NT2/D1 (cell line): ENCODE measurements at regions not wholly inside any gene's neighbourhood (a gene's known extent, or its start where the extent isn't known, plus 50 kb on each side); places are given as distances from the start of the nearest gene placed in this dataset.
A peak's percentile ranks its signal among the peaks of the same experiment; 100 is the strongest.

Source experiments
- DNase-seq: peaks from one replicate; pipeline ENCODE4 v3.0.0-alpha.2; 2011; ENCODE audit warnings: low read depth, low spot score
- H3K27me3 ChIP-seq: 2 replicates; pipeline ENCODE4 v1.6.0; 2011; ENCODE audit warnings: mild to moderate bottlenecking; ENCODE audit not compliant: insufficient read length, insufficient read depth
- H3K36me3 ChIP-seq: 2 replicates; pipeline ENCODE4 v1.6.1; 2011; ENCODE audit warnings: mild to moderate bottlenecking, low read length, mixed read lengths; ENCODE audit not compliant: insufficient read depth, insufficient read length
- H3K4me1 ChIP-seq: 2 replicates; pipeline ENCODE4 v1.5.1; 2011; ENCODE audit not compliant: insufficient read depth, insufficient read length
- H3K4me3 ChIP-seq: 2 replicates; pipeline ENCODE4 v1.5.1; 2011; ENCODE audit warnings: low read depth; ENCODE audit not compliant: insufficient read length
- H3K9ac ChIP-seq: 2 replicates; pipeline ENCODE4 v1.6.0; 2011; ENCODE audit warnings: low read depth; ENCODE audit not compliant: insufficient read length
- H3K9me3 ChIP-seq: 2 replicates; pipeline ENCODE4 v1.5.1; 2011; ENCODE audit warnings: mild to moderate bottlenecking, low read length; ENCODE audit not compliant: insufficient read depth
- SUZ12 ChIP-seq: IDR thresholded peaks from 2 replicates; pipeline ENCODE4 v1.6.1; 2011; ENCODE audit not compliant: insufficient read length, insufficient read depth; ENCODE audit errors: extremely low read depth
- YY1 ChIP-seq: IDR thresholded peaks from 2 replicates; pipeline ENCODE4 v1.6.1; 2011; ENCODE audit not compliant: insufficient read length, insufficient read depth
- ZNF274 ChIP-seq: IDR thresholded peaks from 2 replicates; pipeline ENCODE4 v1.6.1; 2011; ENCODE audit warnings: mild to moderate bottlenecking, low read depth, low read length

DNA sequence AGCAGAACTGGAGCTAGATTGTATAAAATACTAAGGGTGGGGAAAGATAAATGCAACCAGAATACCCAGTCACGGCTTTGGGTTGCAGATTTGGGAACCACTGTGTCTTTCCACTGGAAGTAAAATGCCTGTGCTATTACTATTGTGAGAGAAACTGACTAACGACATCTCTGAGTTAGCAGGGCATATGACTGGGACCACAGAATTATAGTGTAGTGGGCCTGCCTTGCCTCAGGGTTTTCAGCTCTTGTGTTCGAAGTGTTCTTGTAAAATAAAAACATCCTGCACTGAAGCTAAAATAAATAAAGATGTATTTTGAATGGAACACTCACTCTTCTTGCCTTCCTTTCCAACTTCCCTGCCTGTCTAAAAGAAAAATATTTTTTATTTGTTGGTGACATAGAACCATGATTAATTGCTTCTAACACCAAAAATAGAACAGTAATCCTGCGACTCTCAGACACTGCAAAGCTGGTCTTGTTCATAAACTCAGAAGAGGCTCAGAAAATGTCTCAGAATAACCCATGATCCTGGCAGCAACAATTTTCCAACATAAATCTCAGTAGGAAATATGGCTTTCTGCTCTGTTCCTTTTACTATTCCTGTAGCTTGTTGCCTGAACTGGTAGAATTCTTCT lies 104.2 kb downstream of the FAM47B start:
- H3K4me1 ChIP-seq = no peaks in the 10 kb centered on the region
- H3K9me3 ChIP-seq = no peaks in the 10 kb centered on the region
- no peaks in the 10 kb centered on the region for H3K36me3 ChIP-seq
- no peak overlapping the region for H3K9ac ChIP-seq
- TF ChIP-seq SUZ12 (no peak), YY1 (no peak), ZNF274 (no peak)
- DNase-seq = no peak
- H3K27me3 ChIP-seq = no peaks in the 10 kb centered on the region
- no peak overlapping the region for H3K4me3 ChIP-seq

- peak; percentile 8 for DNase-seq
- Histone ChIP-seq H3K9me3 (no peaks in the 10 kb centered on the region), H3K4me1 (no peaks in the 10 kb centered on the region), H3K36me3 (no peaks in the 10 kb centered on the region), H3K27me3 (no peaks in the 10 kb centered on the region), H3K4me3 (no peak overlapping the region), H3K9ac (no peak overlapping the region)
- TF ChIP-seq SUZ12 = no peak
- no peak for TF ChIP-seq ZNF274
Observed at GRCh38 chrX:35076061-35076460, 133.5 kb downstream of the FAM47B start.

DNA sequence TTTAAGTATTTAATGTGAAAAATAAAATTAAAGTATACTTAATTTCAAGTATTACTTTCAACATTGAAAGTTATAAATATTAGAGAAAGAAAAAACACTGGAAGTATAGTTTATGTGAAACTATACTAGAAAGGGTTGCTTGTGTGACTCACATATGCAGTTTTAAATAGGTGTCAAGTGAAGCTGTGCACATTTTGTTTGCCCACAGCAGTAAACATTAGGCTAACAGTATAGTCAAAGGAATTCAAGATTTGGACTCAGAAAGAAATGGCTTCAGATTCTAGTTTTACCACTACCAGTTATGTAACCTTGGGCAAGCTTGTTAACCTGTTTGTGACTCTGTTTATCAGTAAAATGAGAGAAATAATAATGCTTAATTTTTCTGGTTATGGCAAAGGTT lies 148.2 kb downstream of the FAM47B start:
- Histone ChIP-seq H3K36me3 (no peaks in the 10 kb centered on the region), H3K27me3 (no peaks in the 10 kb centered on the region), H3K9me3 (no peaks in the 10 kb centered on the region), H3K9ac (no peak overlapping the region), H3K4me1 (no peaks in the 10 kb centered on the region), H3K4me3 (no peak overlapping the region)
- no peak for DNase-seq
- TF ChIP-seq SUZ12 (no peak), YY1 (no peak), ZNF274 (no peak)

- Histone ChIP-seq H3K9ac (no peak overlapping the region), H3K9me3 (no peaks in the 10 kb centered on the region), H3K36me3 (no peaks in the 10 kb centered on the region), H3K4me1 (no peaks in the 10 kb centered on the region), H3K27me3 (no peaks in the 10 kb centered on the region), H3K4me3 (no peak overlapping the region)
- DNase-seq = no peak
- TF ChIP-seq SUZ12 = no peak
- TF ChIP-seq ZNF274 = no peak
- no peak for TF ChIP-seq YY1
Observed at GRCh38 chrX:35098419-35098818, 155.8 kb downstream of the FAM47B start.

DNA sequence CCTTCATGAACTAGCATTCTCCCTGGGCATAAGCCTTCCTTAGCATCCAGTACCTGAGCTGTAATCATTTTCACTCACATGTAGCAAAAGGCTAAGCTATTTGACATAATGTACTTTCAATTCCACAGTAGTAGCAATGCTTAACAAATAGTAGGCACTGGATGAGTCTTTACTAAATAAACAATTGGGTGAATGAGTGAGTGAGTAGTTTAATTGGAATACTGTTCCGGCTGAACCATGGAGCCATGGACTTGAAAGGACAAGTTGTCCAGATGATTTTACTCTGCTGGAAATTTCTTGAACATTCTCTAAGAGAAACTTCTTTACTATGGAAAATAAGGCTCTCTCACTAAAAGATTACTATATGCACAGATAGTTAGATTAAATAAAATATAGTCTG lies 159.3 kb downstream of the FAM47B start:
- H3K27me3 ChIP-seq = no peaks in the 10 kb centered on the region
- H3K4me3 ChIP-seq = no peak overlapping the region
- TF ChIP-seq SUZ12 (no peak), YY1 (no peak), ZNF274 (no peak)
- H3K9me3 ChIP-seq = no peaks in the 10 kb centered on the region
- H3K36me3 ChIP-seq = no peaks in the 10 kb centered on the region
- DNase-seq = no peak
- no peaks in the 10 kb centered on the region for H3K4me1 ChIP-seq
- no peak overlapping the region for H3K9ac ChIP-seq

DNA sequence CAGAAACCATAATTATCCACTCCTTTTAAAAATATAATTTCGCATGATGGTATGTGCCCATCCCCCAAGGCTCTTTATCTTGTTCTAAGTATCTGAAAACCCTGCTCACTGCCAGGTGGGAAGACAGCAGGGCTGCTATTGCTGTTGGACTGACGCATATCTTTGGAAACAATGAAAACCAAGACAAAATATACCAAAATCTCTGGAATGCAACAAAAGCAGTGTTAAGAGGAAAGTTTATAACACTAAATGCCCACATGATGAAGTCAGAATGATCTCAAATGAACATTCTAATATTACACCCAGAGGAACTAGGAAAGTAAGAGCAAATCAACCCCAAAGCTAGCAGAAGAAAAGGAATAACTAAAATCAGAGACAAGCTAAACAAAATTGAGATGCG lies 162.0 kb downstream of the FAM47B start:
- TF ChIP-seq SUZ12 (no peak), YY1 (no peak), ZNF274 (no peak)
- Histone ChIP-seq H3K9ac (no peak overlapping the region), H3K4me3 (no peak overlapping the region)

DNA sequence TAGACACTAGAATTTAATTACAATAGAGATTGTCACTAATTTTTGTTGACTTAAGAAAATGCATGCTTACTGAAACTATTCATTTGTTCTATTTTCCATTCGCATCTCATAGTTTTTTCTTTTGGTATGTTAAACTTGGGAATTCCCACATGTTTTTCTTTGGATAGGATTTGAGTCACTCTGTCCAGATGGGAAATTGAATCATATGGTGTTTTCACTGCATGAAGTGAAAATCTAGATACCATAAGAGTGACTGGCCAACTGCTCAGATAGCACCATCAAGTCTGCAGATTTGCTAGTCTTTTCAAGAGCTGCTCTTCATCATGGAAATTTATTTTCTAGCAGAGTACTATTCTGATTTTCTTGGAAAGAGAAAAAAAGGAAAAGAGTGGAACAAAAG lies 172.6 kb downstream of the FAM47B start:
- H3K36me3 ChIP-seq = no peaks in the 10 kb centered on the region
- no peak overlapping the region for H3K9ac ChIP-seq
- TF ChIP-seq SUZ12 = no peak
- H3K9me3 ChIP-seq = no peaks in the 10 kb centered on the region; the same call in 1 of the 2 replicates
- no peak for DNase-seq
- no peak overlapping the region for H3K4me3 ChIP-seq
- H3K4me1 ChIP-seq = no peaks in the 10 kb centered on the region
- no peaks in the 10 kb centered on the region for H3K27me3 ChIP-seq

More for the DNA sequence above, 162.0 kb downstream of the FAM47B start:
- Histone ChIP-seq H3K4me1 (no peaks in the 10 kb centered on the region), H3K9me3 (no peaks in the 10 kb centered on the region), H3K36me3 (no peaks in the 10 kb centered on the region), H3K27me3 (no peaks in the 10 kb centered on the region)
- DNase-seq = no peak

- Histone ChIP-seq H3K4me1 (no peaks in the 10 kb centered on the region), H3K36me3 (no peaks in the 10 kb centered on the region), H3K9me3 (no peaks in the 10 kb centered on the region), H3K4me3 (no peak overlapping the region), H3K27me3 (no peaks in the 10 kb centered on the region), H3K9ac (no peak overlapping the region)
- DNase-seq = no peak
- TF ChIP-seq ZNF274 (no peak), YY1 (no peak), SUZ12 (no peak)
Observed at GRCh38 chrX:35122756-35123155, 180.2 kb downstream of the FAM47B start.
